Esophagus muscularis mucosa (tissue), 4 donors: ENCODE measurements at regions not wholly inside any gene's neighbourhood (a gene's known extent, or its start where the extent isn't known, plus 50 kb on each side); places are given as distances from the start of the nearest gene placed in this dataset.

ENCODE experiments used
- DNase-seq: peaks from one replicate; pipeline ENCODE4 v3.0.0-alpha.2; 2017; ENCODE audit errors: extremely low spot score
- H3K27ac ChIP-seq, 4 donors: fragments of 200-600 bp; sonication (generic); replicated peaks in 1 of 4; 1 replicate in 3 of 4; 2 replicates in 1 of 4; pipeline ENCODE4 v1.5.1; 2016 to 2019; ENCODE audit warnings: mild to moderate bottlenecking in 1 of 4
- H3K27me3 ChIP-seq, 4 donors: fragments of 200-600 bp; sonication (generic); one replicate each; pipeline versions ENCODE4 v1.5.1 to v1.6.0; 2016 to 2019
- H3K36me3 ChIP-seq, 4 donors: fragments of 200-600 bp; sonication (generic); one replicate each; pipeline ENCODE4 v1.5.1; 2016 to 2019
- H3K4me1 ChIP-seq, 4 donors: fragments of 200-600 bp; sonication (generic); one replicate each; pipeline ENCODE4 v1.5.1; 2016 to 2019
- H3K4me3 ChIP-seq, 4 donors: fragments of 200-600 bp; sonication (generic); 1 replicate in 2 of 4; 2 replicates in 2 of 4; pipeline ENCODE4 v1.5.1; 2016 to 2019; ENCODE audit warnings: mild to moderate bottlenecking in 4 of 4, moderate library complexity in 1 of 4
- H3K9me3 ChIP-seq, 4 donors: fragments of 200-600 bp; sonication (generic); 1 replicate in 3 of 4; 2 replicates in 1 of 4; pipeline ENCODE4 v1.5.1; 2016 to 2019
- EP300 ChIP-seq: sonication (generic); formaldehyde crosslinking; IDR thresholded peaks from one replicate; pipeline ENCODE4 v1.6.1; 2017; ENCODE audit warnings: antibody characterized with exemption
- POLR2A ChIP-seq: fragments of 450-650 bp; IDR thresholded peaks from one replicate; pipeline ENCODE4 v1.6.1; 2017; ENCODE audit warnings: antibody characterized with exemption, moderate library complexity, mild to moderate bottlenecking, low read depth
- POLR2AphosphoS5 ChIP-seq, 2 donors: sonication (generic); formaldehyde crosslinking; IDR thresholded peaks; one replicate each; pipeline ENCODE4 v1.6.1; 2017; ENCODE audit warnings: antibody characterized with exemption in 2 of 2
- WGBS: methylation state at CpG from one replicate; pipeline ENCODE4 v1.1.5; 2018; 5-methylcytosine and 5-hydroxymethylcytosine counted together
- intact Hi-C: fragments of 100-400 bp; cut with DNase I; formaldehyde crosslinking; loops from one replicate; pipeline ENCODE4 v1.15.1; 2023
- TF ChIP-seq, protein P1 (sequence below), 3 experiments: fragments of 200-600 bp in 2 of 3; fragments of 450-650 bp in 1 of 3; sonication (generic) in 2 of 3; IDR thresholded peaks; one replicate each; pipeline ENCODE4 v1.5.1; 2017 to 2019; ENCODE audit warnings: antibody characterized with exemption in 3 of 3, mild to moderate bottlenecking in 2 of 3, moderate library complexity in 1 of 3

DNA sequence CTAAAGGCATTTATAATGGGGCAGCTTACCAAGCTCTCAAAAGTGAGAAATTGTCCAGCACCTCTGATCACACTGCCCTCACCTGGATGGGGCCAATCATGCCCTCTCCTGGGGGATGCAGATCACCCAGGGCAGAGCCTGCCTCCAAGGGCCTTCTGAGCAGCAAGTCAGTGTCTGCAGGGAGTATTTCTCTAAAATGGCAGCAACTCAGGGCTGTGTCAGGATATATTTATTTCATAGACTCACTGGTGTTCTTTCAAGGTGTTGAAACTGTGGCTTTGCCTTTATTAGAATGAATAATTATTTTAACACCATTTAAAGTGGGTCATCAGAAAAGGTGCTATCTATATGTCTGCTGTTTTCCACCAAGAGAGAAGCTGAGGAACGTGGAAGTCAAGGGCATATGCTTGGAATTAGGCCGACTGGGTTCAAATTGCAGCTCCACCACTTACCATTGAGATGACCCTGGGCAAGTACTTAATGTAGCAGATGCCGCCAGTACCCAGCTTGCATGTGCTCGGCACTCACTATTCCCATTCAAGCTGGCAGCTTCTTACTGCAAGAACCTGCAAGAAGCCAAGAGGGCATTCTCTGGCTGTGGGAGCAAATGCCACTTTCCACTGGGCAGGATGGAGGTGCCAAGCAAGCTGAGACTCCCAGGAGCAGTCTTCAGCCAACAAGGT is 590.0 kb downstream of the BCOR start:
- H3K27ac ChIP-seq, result no peak overlapping the region
- no peaks in the 10 kb centered on the region for H3K27me3 ChIP-seq
- 83% methylated on average over 4 of the region's 4 CpGs for WGBS

GRCh38 chrX:39508300-39508692 is 589.5 kb downstream of the BCOR start:
- Histone ChIP-seq H3K27me3 (no peaks in the 10 kb centered on the region), H3K4me1 (no peaks in the 10 kb centered on the region), H3K36me3 (no peaks in the 10 kb centered on the region), H3K4me3 (no peak overlapping the region), H3K9me3 (peaks cover 0 to 27% (median 0%) of the 10 kb centered on the region in 4 donors), H3K27ac (no peak overlapping the region)
- 76% methylated on average over 4 of the region's 4 CpGs for WGBS
- intact Hi-C loops, result no loop called here
- TF ChIP-seq EP300, result no peak
- TF ChIP-seq, protein P1, sequence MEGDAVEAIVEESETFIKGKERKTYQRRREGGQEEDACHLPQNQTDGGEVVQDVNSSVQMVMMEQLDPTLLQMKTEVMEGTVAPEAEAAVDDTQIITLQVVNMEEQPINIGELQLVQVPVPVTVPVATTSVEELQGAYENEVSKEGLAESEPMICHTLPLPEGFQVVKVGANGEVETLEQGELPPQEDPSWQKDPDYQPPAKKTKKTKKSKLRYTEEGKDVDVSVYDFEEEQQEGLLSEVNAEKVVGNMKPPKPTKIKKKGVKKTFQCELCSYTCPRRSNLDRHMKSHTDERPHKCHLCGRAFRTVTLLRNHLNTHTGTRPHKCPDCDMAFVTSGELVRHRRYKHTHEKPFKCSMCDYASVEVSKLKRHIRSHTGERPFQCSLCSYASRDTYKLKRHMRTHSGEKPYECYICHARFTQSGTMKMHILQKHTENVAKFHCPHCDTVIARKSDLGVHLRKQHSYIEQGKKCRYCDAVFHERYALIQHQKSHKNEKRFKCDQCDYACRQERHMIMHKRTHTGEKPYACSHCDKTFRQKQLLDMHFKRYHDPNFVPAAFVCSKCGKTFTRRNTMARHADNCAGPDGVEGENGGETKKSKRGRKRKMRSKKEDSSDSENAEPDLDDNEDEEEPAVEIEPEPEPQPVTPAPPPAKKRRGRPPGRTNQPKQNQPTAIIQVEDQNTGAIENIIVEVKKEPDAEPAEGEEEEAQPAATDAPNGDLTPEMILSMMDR (IDR thresholded peaks at IDR 0.05), result no peak
- no peak for DNase-seq

More for the DNA sequence above, 590.0 kb downstream of the BCOR start:
- Histone ChIP-seq H3K36me3 (no peaks in the 10 kb centered on the region), H3K4me1 (no peaks in the 10 kb centered on the region), H3K9me3 (peaks cover 0 to 27% (median 0%) of the 10 kb centered on the region in 4 donors), H3K4me3 (no peak overlapping the region)
- intact Hi-C loops, result no loop called here
- no peak for DNase-seq
- TF ChIP-seq POLR2AphosphoS5 (IDR thresholded peaks at IDR 0.05) (no peak), EP300 (no peak), POLR2A (no peak)
- TF ChIP-seq, protein P1 (IDR thresholded peaks at IDR 0.05), result no peak

GRCh38 chrX:39509157-39509556 is 588.6 kb downstream of the BCOR start:
- WGBS, result 93% methylated on average over 1 of the region's 1 CpG
- H3K4me3 ChIP-seq, result no peak overlapping the region
- intact Hi-C loops, result no loop called here
- H3K27me3 ChIP-seq, result no peaks in the 10 kb centered on the region
- H3K4me1 ChIP-seq, result no peaks in the 10 kb centered on the region
- DNase-seq, result no peak
- peaks cover 0 to 27% (median 0%) of the 10 kb centered on the region in 4 donors for H3K9me3 ChIP-seq
- H3K36me3 ChIP-seq, result no peaks in the 10 kb centered on the region
- H3K27ac ChIP-seq, result no peak overlapping the region
- TF ChIP-seq EP300, result no peak
- TF ChIP-seq POLR2A, result no peak
- TF ChIP-seq POLR2AphosphoS5 (IDR thresholded peaks at IDR 0.05), result no peak
- TF ChIP-seq, protein P1 (IDR thresholded peaks at IDR 0.05), result no peak

- TF ChIP-seq EP300 (no peak), POLR2A (no peak), POLR2AphosphoS5 (IDR thresholded peaks at IDR 0.05) (no peak)
- TF ChIP-seq, protein P1 (IDR thresholded peaks at IDR 0.05), result no peak
- no peak for DNase-seq
- H3K4me3 ChIP-seq, result no peak overlapping the region
- peaks cover 0 to 12% (median 7%) of the 10 kb centered on the region in 4 donors for H3K4me1 ChIP-seq
- H3K36me3 ChIP-seq, result no peaks in the 10 kb centered on the region
- 86% methylated on average over 4 of the region's 5 CpGs for WGBS
- peaks cover 0 to 15% (median 0%) of the 10 kb centered on the region in 4 donors for H3K9me3 ChIP-seq
- no peaks in the 10 kb centered on the region for H3K27me3 ChIP-seq
- intact Hi-C loops, result loop anchor here (2.0 kb wide), 1 partner anchor 29 kb away; no protein-coding TSS in a partner anchor
- H3K27ac ChIP-seq, result no peak overlapping the region
Measured at GRCh38 chrX:39513836-39514235, 583.9 kb downstream of the BCOR start.
